Heart left ventricle (tissue), 16 donors: ENCODE measurements at regions not wholly inside any gene's neighbourhood (a gene's known extent, or its start where the extent isn't known, plus 50 kb on each side); places are given as distances from the start of the nearest gene placed in this dataset.

ENCODE experiments used
- ATAC-seq, 4 donors: fragments of 200-7000 bp; cut with Tn5 transposase; one replicate each; pipeline ENCODE4 v1.9.1; 2020 to 2022; ENCODE audit warnings: moderate library complexity in 4 of 4, mild to moderate bottlenecking in 3 of 4, moderate number of reproducible peaks in 1 of 4
- DNase-seq, 5 donors: peaks; one replicate each; pipeline ENCODE4 v3.0.0-alpha.2; 2020
- H3K27ac ChIP-seq, 12 donors: fragments of 200-600 bp; sonication (generic) in 4 of 12; one replicate each; pipeline versions ENCODE4 v1.5.0 to v1.8.0; 2016 to 2022; ENCODE audit warnings: mild to moderate bottlenecking in 2 of 12
- H3K27me3 ChIP-seq, 9 donors: fragments of 200-600 bp; sonication (generic) in 2 of 9; one replicate each; pipeline versions ENCODE4 v1.5.1 to v1.8.0; 2016 to 2022; ENCODE audit warnings: mild to moderate bottlenecking in 3 of 9
- H3K36me3 ChIP-seq, 9 donors: fragments of 200-600 bp; sonication (generic) in 2 of 9; one replicate each; pipeline versions ENCODE4 v1.5.0 to v1.8.0; 2018 to 2022; ENCODE audit warnings: mild to moderate bottlenecking in 2 of 9
- H3K4me1 ChIP-seq, 12 donors: fragments of 200-600 bp; sonication (generic) in 4 of 12; one replicate each; pipeline versions ENCODE4 v1.5.0 to v1.8.0; 2016 to 2022; ENCODE audit warnings: mild to moderate bottlenecking in 3 of 12
- H3K4me3 ChIP-seq, 12 donors: fragments of 200-600 bp; sonication (generic) in 4 of 12; one replicate each; pipeline versions ENCODE4 v1.5.0 to v1.8.0; 2017 to 2022; ENCODE audit warnings: mild to moderate bottlenecking in 9 of 12, moderate library complexity in 4 of 12
- H3K9me3 ChIP-seq, 12 donors: fragments of 200-600 bp; sonication (generic) in 4 of 12; one replicate each; pipeline versions ENCODE4 v1.5.0 to v1.8.0; 2016 to 2022; ENCODE audit warnings: mild to moderate bottlenecking in 1 of 12
- CTCF ChIP-seq, 12 donors: fragments of 200-600 bp; sonication (generic) in 4 of 12; IDR thresholded peaks; one replicate each; pipeline versions ENCODE4 v1.5.0 to v1.8.0; 2018 to 2022; ENCODE audit warnings: antibody characterized with exemption in 12 of 12, mild to moderate bottlenecking in 5 of 12
- POLR2A ChIP-seq, 2 donors: fragments of 450-650 bp; IDR thresholded peaks; one replicate each; pipeline ENCODE4 v1.6.1; 2017; ENCODE audit warnings: antibody characterized with exemption in 2 of 2, mild to moderate bottlenecking in 2 of 2, moderate library complexity in 2 of 2
- whole genome bisulfite sequencing, 4 donors: extraction: QIAGEN DNeasy Blood & Tissue Kit in 2 of 4; methylation state at CpG; one replicate each; pipeline versions ENCODE4 v1.1.5 to v1.1.7; 2013 to 2018; 5-methylcytosine and 5-hydroxymethylcytosine counted together
- intact Hi-C, 10 donors: fragments of 100-400 bp; cut with DNase I; formaldehyde crosslinking; loops; one replicate each; pipeline versions ENCODE4 v1.11.1 to v1.14.2; 2022
- donor health status: ischemic (EF 13 %, LVEDD 7.1; RV severe dilation, severe dysfunction).
- donor health status: healthy with polysubstance abuse.
- donor health status: DM: no; HTN: yes; CAD: no.
- donor health status: DM: no; HTN: no; CAD: no.
- donor health status: ischemic (EF 25% LVEDD 6.9; RV normal size, moderate dysfunction).
- donor health status: ischemic (EF 25% LVEDD 5.7; RV mildly dilated, moderate dysfunction).
- donor health status: healthy.
- donor health status: DM: yes; HTN: yes; CAD: no.
- donor health status: ischemic (EF 35%, LVEDD 5.7; RV mildly dilated, moderate dysfunction).
- donor health status: nonischemic (EF 11% LVEDD 7.7; RV severe dilation, severe dysfunction).
- donor health status: DM: yes; HTN: yes; CAD: no.
- donor health status: PGD.
- donor health status: ischemic (EF 29% LVEDD 5.4; RV normal size, mild dysfunction).
- donor health status: nonischemic (EF 23%, LVEDD 6.1; RV moderate dilation, normal function).

GRCh38 chr7:25543210-25543609, 314.9 kb upstream of the NPVF start:
- TF ChIP-seq POLR2A (IDR thresholded peaks at IDR 0.05) = no peak
- no peak for TF ChIP-seq CTCF (IDR thresholded peaks at IDR 0.05)
- ATAC-seq (no peak), DNase-seq (no peak)
- Histone ChIP-seq H3K36me3 (no peaks in the 10 kb centered on the region), H3K27ac (no peak overlapping the region), H3K4me3 (no peak overlapping the region), H3K9me3 (no peaks in the 10 kb centered on the region), H3K27me3 (peaks cover 0 to 9% (median 0%) of the 10 kb centered on the region in 9 donors), H3K4me1 (no peaks in the 10 kb centered on the region)
- intact Hi-C loops = no loop called here
- 80 to 91% (median 87%) methylated on average over 7 of the region's 7 CpGs for WGBS, 4 donors

- no peaks in the 10 kb centered on the region for H3K4me1 ChIP-seq
- peaks cover 0 to 9% (median 0%) of the 10 kb centered on the region in 9 donors for H3K27me3 ChIP-seq
- intact Hi-C loops = no loop called here
- no peaks in the 10 kb centered on the region for H3K36me3 ChIP-seq
- ATAC-seq = no peak
- DNase-seq = no peak
- WGBS, 4 donors = 71 to 92% (median 84%) methylated on average over 2 of the region's 2 CpGs
- H3K9me3 ChIP-seq = no peaks in the 10 kb centered on the region
- H3K4me3 ChIP-seq = no peak overlapping the region
- H3K27ac ChIP-seq = no peak overlapping the region
- TF ChIP-seq POLR2A (IDR thresholded peaks at IDR 0.05) (no peak), CTCF (IDR thresholded peaks at IDR 0.05) (no peak)
Observed at GRCh38 chr7:25543798-25544197, 315.5 kb upstream of the NPVF start.

- intact Hi-C loops = no loop called here
- WGBS, 4 donors = 86 to 92% (median 90%) methylated on average over 5 of the region's 5 CpGs
Observed at GRCh38 chr7:25544254-25544653, 316.0 kb upstream of the NPVF start.

More at GRCh38 chr7:25544254-25544653, 316.0 kb upstream of the NPVF start:
- H3K27me3 ChIP-seq = peaks cover 0 to 9% (median 0%) of the 10 kb centered on the region in 9 donors
- no peaks in the 10 kb centered on the region for H3K36me3 ChIP-seq
- TF ChIP-seq CTCF (IDR thresholded peaks at IDR 0.05) (no peak), POLR2A (IDR thresholded peaks at IDR 0.05) (no peak)
- H3K4me3 ChIP-seq = no peak overlapping the region
- ATAC-seq (no peak), DNase-seq (no peak)
- no peak overlapping the region for H3K27ac ChIP-seq
- H3K4me1 ChIP-seq = no peaks in the 10 kb centered on the region
- H3K9me3 ChIP-seq = no peaks in the 10 kb centered on the region
